HepG2 (cell line): ENCODE measurements at regions not wholly inside any gene's neighbourhood (a gene's known extent, or its start where the extent isn't known, plus 50 kb on each side); places are given as distances from the start of the nearest gene placed in this dataset.

Source experiments
- ATAC-seq: fragments of 200-7000 bp; cut with Tn5 transposase; 3 replicates; pipeline ENCODE4 v1.9.1; 2020; ENCODE audit warnings: mild to moderate bottlenecking, moderate library complexity
- BruUV-seq: library from RNA; stranded (reverse); fragments of 400-500 nt; replicated peaks from 2 replicates; lab custom pipeline; 2021; lab: Mats Ljungman, UMichigan
- CTCF ChIA-PET: fragments of 300-600 bp; formaldehyde crosslinking; extraction: SDS; loops from one replicate; lab custom pipeline; 2021; ENCODE audit warnings: low total read pairs, inconsistent platforms, low intra/inter-chr PET ratio; lab: Yijun Ruan, JAX
- POLR2A ChIA-PET: fragments of 350-600 bp; sonication (Branson Sonifier 250); formaldehyde crosslinking; loops from one replicate; lab custom pipeline; 2020; ENCODE audit warnings: antibody characterized with exemption, inconsistent platforms; lab: Yijun Ruan, JAX
- DNase-seq: peaks from one replicate; pipeline ENCODE4 v3.0.0-alpha.2; 2015; ENCODE audit warnings: low spot score
- FAIRE-seq: peaks from 3 replicates; lab custom pipeline; 2011; peaks lifted over from hg19 to GRCh38; lab: Jason Lieb, UNC
- H2AFZ ChIP-seq: one replicate; pipeline ENCODE4 v1.6.1; 2011; ENCODE audit warnings: low read length, inconsistent platforms
- H3K27ac ChIP-seq: fragments of 300-600 bp; 3 replicates; pipeline ENCODE4 v1.8.0; 2011; ENCODE audit warnings: mixed run types, mild to moderate bottlenecking, mixed read lengths, low read length, inconsistent platforms; ENCODE audit not compliant: insufficient read depth; ENCODE audit errors: extremely low read length
- H3K27me3 ChIP-seq, 2 experiments: fragments of 200-600 bp in 1 of 2; 2 replicates in 1 of 2; 3 replicates in 1 of 2; pipeline versions ENCODE4 v1.6.0 to v1.8.0; 2011; ENCODE audit warnings: low read length in 2 of 2, mild to moderate bottlenecking in 2 of 2, moderate library complexity in 2 of 2, inconsistent platforms in 1 of 2; ENCODE audit not compliant: insufficient read depth in 2 of 2, control insufficient read depth in 1 of 2
- H3K36me3 ChIP-seq, 2 experiments: fragments of 200-600 bp in 1 of 2; replicated peaks in 1 of 2; 2 replicates in 1 of 2; 3 replicates in 1 of 2; pipeline versions ENCODE4 v1.5.1 to v1.8.0; 2011; ENCODE audit warnings: low read length in 2 of 2, inconsistent platforms in 1 of 2; ENCODE audit not compliant: insufficient read depth in 2 of 2, control insufficient read depth in 1 of 2
- H3K4me1 ChIP-seq: 2 replicates; pipeline ENCODE4 v1.5.1; 2012; ENCODE audit warnings: low read length, inconsistent platforms; ENCODE audit not compliant: insufficient read depth
- H3K4me2 ChIP-seq: 2 replicates; pipeline ENCODE4 v1.6.0; 2011; ENCODE audit warnings: low read depth, low read length, inconsistent platforms
- H3K4me3 ChIP-seq, 3 experiments: fragments of 200-600 bp in 1 of 3; sonication (generic), shearing (Covaris generic) in 1 of 3; replicated peaks in 1 of 3; 2 replicates each; pipeline ENCODE4 v1.5.1; 2011 to 2016; ENCODE audit warnings: low read length in 3 of 3, inconsistent platforms in 2 of 3, low read depth in 2 of 3, mild to moderate bottlenecking in 2 of 3, control low read depth in 1 of 3, mixed read lengths in 1 of 3; ENCODE audit not compliant: insufficient read depth in 1 of 3
- H3K79me2 ChIP-seq: one replicate; pipeline ENCODE4 v1.6.1; 2011; ENCODE audit warnings: low read length, inconsistent platforms; ENCODE audit not compliant: insufficient read depth
- H3K9ac ChIP-seq: 2 replicates; pipeline ENCODE4 v1.6.0; 2011; ENCODE audit warnings: mild to moderate bottlenecking, low read depth, low read length, inconsistent platforms; ENCODE audit not compliant: insufficient read depth
- H3K9me3 ChIP-seq: 2 replicates; pipeline ENCODE4 v1.5.1; 2012; ENCODE audit warnings: mild to moderate bottlenecking, low read length
- H4K20me1 ChIP-seq: 2 replicates; pipeline ENCODE4 v1.6.0; 2011; ENCODE audit warnings: inconsistent platforms, mild to moderate bottlenecking, low read length, moderate library complexity; ENCODE audit not compliant: insufficient read depth
- ARID3A ChIP-seq: IDR thresholded peaks from 2 replicates; pipeline ENCODE4 v1.6.1; 2012; ENCODE audit warnings: low read depth, low read length, improper control_type of control experiment
- CREB1 ChIP-seq, 2 experiments: fragments of 450-650 bp in 1 of 2; IDR thresholded peaks; 2 replicates each; pipeline ENCODE4 v1.6.1; 2016 to 2017; ENCODE audit warnings: control low read depth in 1 of 2, mild to moderate bottlenecking in 1 of 2, missing compliant biosample characterization in 1 of 2, missing genetic modification characterization in 1 of 2
- CREBL2 ChIP-seq: sonication (generic); formaldehyde crosslinking; IDR thresholded peaks from 2 replicates; pipeline ENCODE4 v1.8.1; 2023; ENCODE audit warnings: missing genetic modification reagents, mild to moderate bottlenecking, borderline replicate concordance
- ESRRA ChIP-seq: sonication (generic); formaldehyde crosslinking; IDR thresholded peaks from 2 replicates; pipeline ENCODE4 v1.5.1; 2020; ENCODE audit warnings: mild to moderate bottlenecking, low read depth, missing genetic modification reagents
- MAFG ChIP-seq: sonication (generic); formaldehyde crosslinking; IDR thresholded peaks from 2 replicates; pipeline ENCODE4 v1.5.1; 2020; ENCODE audit warnings: mild to moderate bottlenecking, missing genetic modification reagents
- NFE2L2 ChIP-seq: fragments of 150-350 bp; IDR thresholded peaks from 2 replicates; pipeline ENCODE4 v1.6.1; 2014; ENCODE audit warnings: low read length
- PHB2 ChIP-seq: fragments of 450-650 bp; IDR thresholded peaks from 2 replicates; pipeline ENCODE4 v1.6.1; 2018; ENCODE audit not compliant: partially characterized antibody
- RAD21 ChIP-seq: fragments of 450-650 bp; formaldehyde crosslinking; IDR thresholded peaks from 2 replicates; pipeline ENCODE4 v1.5.0; 2020; ENCODE audit warnings: mild to moderate bottlenecking
- SRF ChIP-seq: IDR thresholded peaks from 2 replicates; pipeline ENCODE4 v1.6.1; 2011; ENCODE audit warnings: mild to moderate bottlenecking, low read depth, low read length, moderate library complexity
- ZBTB8A ChIP-seq: sonication (generic); formaldehyde crosslinking; IDR thresholded peaks from 2 replicates; pipeline ENCODE4 v1.4.0; 2020; ENCODE audit warnings: mild to moderate bottlenecking, low read depth, missing genetic modification reagents, borderline replicate concordance
- ZNF34 ChIP-seq: sonication (generic); formaldehyde crosslinking; IDR thresholded peaks from 2 replicates; pipeline ENCODE4 v1.4.0; 2020; ENCODE audit warnings: mild to moderate bottlenecking, missing genetic modification reagents, borderline replicate concordance
- ZNF510 ChIP-seq: sonication (generic); formaldehyde crosslinking; IDR thresholded peaks from 2 replicates; pipeline ENCODE4 v1.4.0; 2020; ENCODE audit warnings: low read depth, mild to moderate bottlenecking, missing genetic modification reagents
- ZNF776 ChIP-seq: sonication (generic); formaldehyde crosslinking; IDR thresholded peaks from 2 replicates; pipeline ENCODE4 v1.4.0; 2020; ENCODE audit warnings: mild to moderate bottlenecking, missing genetic modification reagents
- ZNF777 ChIP-seq: sonication (generic); formaldehyde crosslinking; IDR thresholded peaks from 2 replicates; pipeline ENCODE4 v1.4.0; 2020; ENCODE audit warnings: missing genetic modification reagents
- ZNF792 ChIP-seq: IDR thresholded peaks from 2 replicates; pipeline ENCODE4 v1.6.1; 2016
- WGBS: methylation state at CpG from one replicate; pipeline ENCODE4 v1.1.6; 2017; ENCODE audit warnings: low lambda C conversion rate; 5-methylcytosine and 5-hydroxymethylcytosine counted together
- in situ Hi-C: cut with HindIII; loops from 2 replicates; pipeline ENCODE4 v1.10.0; 2017; ENCODE audit warnings: low pct_unique_long_range_greater_than_20kb; ENCODE audit not compliant: extremely low pct_ligation_motif_present
- intact Hi-C: fragments of 100-400 bp; cut with micrococcal nuclease; formaldehyde crosslinking; loops from one replicate; pipeline ENCODE4 v1.10.0; 2022; ENCODE audit not compliant: unreplicated experiment
- TF ChIP-seq, protein P1 (sequence below): sonication (generic); formaldehyde crosslinking; IDR thresholded peaks from 2 replicates; pipeline ENCODE4 v1.5.0; 2020; ENCODE audit warnings: missing genetic modification reagents
- TF ChIP-seq, protein P2 (sequence below): IDR thresholded peaks from 2 replicates; pipeline ENCODE4 v1.6.1; 2012; ENCODE audit warnings: low read length, improper control_type of control experiment
- TF ChIP-seq, protein P3 (sequence below): sonication (generic); formaldehyde crosslinking; conservative IDR thresholded peaks from 2 replicates; pipeline ENCODE4 v1.4.0; 2020; ENCODE audit warnings: missing genetic modification reagents

- TF ChIP-seq, protein P1, sequence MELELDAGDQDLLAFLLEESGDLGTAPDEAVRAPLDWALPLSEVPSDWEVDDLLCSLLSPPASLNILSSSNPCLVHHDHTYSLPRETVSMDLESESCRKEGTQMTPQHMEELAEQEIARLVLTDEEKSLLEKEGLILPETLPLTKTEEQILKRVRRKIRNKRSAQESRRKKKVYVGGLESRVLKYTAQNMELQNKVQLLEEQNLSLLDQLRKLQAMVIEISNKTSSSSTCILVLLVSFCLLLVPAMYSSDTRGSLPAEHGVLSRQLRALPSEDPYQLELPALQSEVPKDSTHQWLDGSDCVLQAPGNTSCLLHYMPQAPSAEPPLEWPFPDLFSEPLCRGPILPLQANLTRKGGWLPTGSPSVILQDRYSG (CRISPR knock-in tag) = no peak
- no peak for TF ChIP-seq SRF
These were observed 252.1 kb downstream of the OPA1 start (continued) for GRCh38 chr3:193845144-193845543.

- no peak for DNase-seq
- H2AFZ ChIP-seq = no peak overlapping the region
- no peak for ATAC-seq
- in situ Hi-C loops (no loop called here), intact Hi-C loops (no loop called here)
- no peak overlapping the region for H3K9ac ChIP-seq
- H4K20me1 ChIP-seq = no peaks in the 10 kb centered on the region
- H3K4me2 ChIP-seq = no peak overlapping the region
- H3K4me3 ChIP-seq = no peak overlapping the region
- ChIA-PET CTCF (no interaction called here), POLR2A (no interaction called here)
- no peak overlapping the region for H3K27ac ChIP-seq
- no peaks in the 10 kb centered on the region for H3K36me3 ChIP-seq
- no TSS peak for BruUV-seq
- 72% methylated on average over 2 of the region's 2 CpGs for WGBS
- H3K4me1 ChIP-seq = peaks cover 48% of the 10 kb centered on the region
- H3K27me3 ChIP-seq = 0 out of 5 replicates have a peak, but pooled peaks cover 0 to 11% of the 10 kb centered on the region in 2 experiments
- no peaks in the 10 kb centered on the region for H3K79me2 ChIP-seq
- no peaks in the 10 kb centered on the region for H3K9me3 ChIP-seq
- FAIRE-seq = no peak
- TF ChIP-seq ARID3A (no peak), MAFG (CRISPR knock-in tag) (no peak), ZNF777 (CRISPR knock-in tag) (no peak), ZNF510 (CRISPR knock-in tag) (no peak), ZNF792 (CRISPR knock-in tag) (no peak), ZNF34 (CRISPR knock-in tag) (no peak), ZBTB8A (CRISPR knock-in tag) (no peak), CREB1 (IDR thresholded peaks at IDR 0.05) (no peak), CREB1 (CRISPR knock-in tag; IDR thresholded peaks at IDR 0.05) (no peak), NFE2L2 (no peak), ZNF776 (CRISPR knock-in tag) (no peak), PHB2 (no peak), ESRRA (CRISPR knock-in tag) (no peak), RAD21 (CRISPR knock-in tag) (no peak), CREBL2 (no peak)
- TF ChIP-seq, protein P2, sequence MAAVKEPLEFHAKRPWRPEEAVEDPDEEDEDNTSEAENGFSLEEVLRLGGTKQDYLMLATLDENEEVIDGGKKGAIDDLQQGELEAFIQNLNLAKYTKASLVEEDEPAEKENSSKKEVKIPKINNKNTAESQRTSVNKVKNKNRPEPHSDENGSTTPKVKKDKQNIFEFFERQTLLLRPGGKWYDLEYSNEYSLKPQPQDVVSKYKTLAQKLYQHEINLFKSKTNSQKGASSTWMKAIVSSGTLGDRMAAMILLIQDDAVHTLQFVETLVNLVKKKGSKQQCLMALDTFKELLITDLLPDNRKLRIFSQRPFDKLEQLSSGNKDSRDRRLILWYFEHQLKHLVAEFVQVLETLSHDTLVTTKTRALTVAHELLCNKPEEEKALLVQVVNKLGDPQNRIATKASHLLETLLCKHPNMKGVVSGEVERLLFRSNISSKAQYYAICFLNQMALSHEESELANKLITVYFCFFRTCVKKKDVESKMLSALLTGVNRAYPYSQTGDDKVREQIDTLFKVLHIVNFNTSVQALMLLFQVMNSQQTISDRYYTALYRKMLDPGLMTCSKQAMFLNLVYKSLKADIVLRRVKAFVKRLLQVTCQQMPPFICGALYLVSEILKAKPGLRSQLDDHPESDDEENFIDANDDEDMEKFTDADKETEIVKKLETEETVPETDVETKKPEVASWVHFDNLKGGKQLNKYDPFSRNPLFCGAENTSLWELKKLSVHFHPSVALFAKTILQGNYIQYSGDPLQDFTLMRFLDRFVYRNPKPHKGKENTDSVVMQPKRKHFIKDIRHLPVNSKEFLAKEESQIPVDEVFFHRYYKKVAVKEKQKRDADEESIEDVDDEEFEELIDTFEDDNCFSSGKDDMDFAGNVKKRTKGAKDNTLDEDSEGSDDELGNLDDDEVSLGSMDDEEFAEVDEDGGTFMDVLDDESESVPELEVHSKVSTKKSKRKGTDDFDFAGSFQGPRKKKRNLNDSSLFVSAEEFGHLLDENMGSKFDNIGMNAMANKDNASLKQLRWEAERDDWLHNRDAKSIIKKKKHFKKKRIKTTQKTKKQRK = no peak
- TF ChIP-seq, protein P3, sequence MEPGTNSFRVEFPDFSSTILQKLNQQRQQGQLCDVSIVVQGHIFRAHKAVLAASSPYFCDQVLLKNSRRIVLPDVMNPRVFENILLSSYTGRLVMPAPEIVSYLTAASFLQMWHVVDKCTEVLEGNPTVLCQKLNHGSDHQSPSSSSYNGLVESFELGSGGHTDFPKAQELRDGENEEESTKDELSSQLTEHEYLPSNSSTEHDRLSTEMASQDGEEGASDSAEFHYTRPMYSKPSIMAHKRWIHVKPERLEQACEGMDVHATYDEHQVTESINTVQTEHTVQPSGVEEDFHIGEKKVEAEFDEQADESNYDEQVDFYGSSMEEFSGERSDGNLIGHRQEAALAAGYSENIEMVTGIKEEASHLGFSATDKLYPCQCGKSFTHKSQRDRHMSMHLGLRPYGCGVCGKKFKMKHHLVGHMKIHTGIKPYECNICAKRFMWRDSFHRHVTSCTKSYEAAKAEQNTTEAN (CRISPR knock-in tag) = no peak
These were observed 253.6 kb downstream of the OPA1 start for GRCh38 chr3:193846569-193846968.
